ENCODE measurements at regions not wholly inside any gene's neighbourhood (a gene's known extent, or its start where the extent isn't known, plus 50 kb on each side); places are given as distances from the start of the nearest gene placed in this dataset.

DNA sequence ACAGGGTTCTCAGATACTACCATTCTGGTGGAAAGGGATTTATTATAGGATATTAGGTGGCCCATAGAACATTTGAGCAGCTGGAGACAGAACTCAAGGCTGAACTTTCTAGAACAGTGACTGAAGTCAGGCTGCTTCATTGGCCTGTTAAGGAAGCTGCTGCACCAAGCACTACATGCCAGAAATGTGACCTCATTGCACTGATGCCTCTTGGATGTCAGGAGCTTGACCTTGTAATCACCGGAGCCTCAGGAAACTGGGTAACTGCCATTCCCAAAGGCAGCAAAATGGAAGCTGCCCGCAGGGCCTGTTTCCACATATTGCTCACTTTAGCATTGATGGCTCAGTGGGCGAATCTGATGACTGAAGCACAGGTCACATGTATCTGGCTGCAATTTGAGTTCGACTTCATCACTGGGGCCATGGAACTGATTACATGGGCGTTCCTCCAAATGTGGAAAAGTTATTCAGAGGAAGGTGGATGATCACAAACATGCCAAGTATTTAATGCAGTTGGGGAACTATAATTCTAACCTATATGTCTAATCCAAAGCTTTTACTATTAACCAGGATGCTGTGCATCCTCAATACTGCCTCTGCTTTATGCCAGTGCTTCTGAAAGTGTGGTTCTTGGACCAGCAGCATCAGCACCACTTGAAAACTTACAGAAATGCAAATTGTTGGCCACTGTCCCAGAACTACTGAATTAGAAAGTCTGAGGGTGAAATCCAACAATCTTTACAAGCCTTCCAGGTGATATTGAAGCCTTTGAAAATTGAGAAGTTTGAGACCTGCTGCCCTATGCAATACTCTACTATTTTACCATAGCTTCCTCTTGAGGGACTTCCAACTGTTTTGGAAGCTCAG lies 337.2 kb upstream of the NAV3 start:
- no peak for DNase-seq
- no peak for ATAC-seq
- Mint-ChIP-seq H3K4me3 (no peak overlapping the region), H3K9me3 (no peaks in the 10 kb centered on the region), H3K4me1 (ENCODE audit: low read depth) (no peaks in the 10 kb centered on the region), H3K36me3 (ENCODE audit: insufficient read depth) (no peaks in the 10 kb centered on the region), H3K27me3 (ENCODE audit: low read depth) (no peaks in the 10 kb centered on the region)

DNA sequence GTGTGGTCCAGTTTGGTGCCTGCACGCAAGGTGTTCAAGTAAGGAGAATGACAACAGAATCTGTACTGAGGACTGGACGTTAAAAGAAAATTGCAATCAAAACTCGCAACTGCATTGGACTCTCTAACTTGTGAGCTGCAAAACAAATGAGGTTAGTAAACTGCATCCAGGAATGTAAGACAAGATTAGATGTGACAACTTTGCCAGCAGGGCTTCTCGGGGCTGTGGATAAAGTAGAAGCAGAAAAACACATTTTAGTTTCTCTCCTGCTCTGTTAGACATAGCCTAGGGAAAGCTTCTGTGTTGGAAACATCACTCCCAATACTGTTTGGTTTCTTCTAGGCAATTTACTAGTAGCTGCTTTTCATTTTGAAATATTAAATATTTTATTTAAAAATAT lies 338.2 kb upstream of the NAV3 start:
- DNase-seq (no peak), ATAC-seq (no peak)
- Mint-ChIP-seq H3K27me3 (ENCODE audit: low read depth) (no peaks in the 10 kb centered on the region), H3K9me3 (no peaks in the 10 kb centered on the region), H3K36me3 (ENCODE audit: insufficient read depth) (no peaks in the 10 kb centered on the region), H3K4me3 (no peak overlapping the region), H3K4me1 (ENCODE audit: low read depth) (no peaks in the 10 kb centered on the region)

DNA sequence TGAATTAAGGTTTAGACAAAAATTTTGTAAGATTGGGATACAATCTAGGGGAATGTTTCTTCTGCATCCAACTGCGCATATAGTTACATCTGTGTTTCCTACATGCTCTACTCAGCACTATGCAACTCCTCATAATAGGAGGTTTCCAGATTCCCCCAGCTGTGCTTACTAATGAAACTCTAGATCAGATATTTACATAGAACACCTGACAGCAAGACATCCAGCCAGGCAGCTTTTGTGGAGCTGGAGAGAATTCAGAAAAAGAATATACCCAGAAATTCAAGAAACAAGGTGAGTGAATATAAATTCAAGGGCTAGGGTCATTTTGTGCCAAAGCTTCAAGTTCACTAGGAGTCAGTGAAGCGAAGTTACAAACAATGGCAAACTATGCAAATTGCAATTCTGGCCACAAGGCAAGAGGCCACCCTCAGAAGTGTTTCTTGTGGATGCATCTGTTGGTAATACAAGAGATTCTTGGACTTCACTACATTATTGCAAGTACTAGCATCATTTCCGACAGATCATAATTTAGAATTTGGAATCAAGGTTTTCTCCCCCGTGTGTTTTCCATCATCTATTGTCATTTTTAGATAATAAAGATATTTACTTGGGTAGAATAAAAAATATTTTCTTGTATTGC lies 341.2 kb upstream of the NAV3 start:
- ATAC-seq = no peak
- Mint-ChIP-seq H3K4me3 (no peak overlapping the region), H3K9me3 (no peaks in the 10 kb centered on the region), H3K4me1 (ENCODE audit: low read depth) (no peaks in the 10 kb centered on the region), H3K36me3 (ENCODE audit: insufficient read depth) (no peaks in the 10 kb centered on the region), H3K27me3 (ENCODE audit: low read depth) (no peaks in the 10 kb centered on the region)
- DNase-seq = no peak

DNA sequence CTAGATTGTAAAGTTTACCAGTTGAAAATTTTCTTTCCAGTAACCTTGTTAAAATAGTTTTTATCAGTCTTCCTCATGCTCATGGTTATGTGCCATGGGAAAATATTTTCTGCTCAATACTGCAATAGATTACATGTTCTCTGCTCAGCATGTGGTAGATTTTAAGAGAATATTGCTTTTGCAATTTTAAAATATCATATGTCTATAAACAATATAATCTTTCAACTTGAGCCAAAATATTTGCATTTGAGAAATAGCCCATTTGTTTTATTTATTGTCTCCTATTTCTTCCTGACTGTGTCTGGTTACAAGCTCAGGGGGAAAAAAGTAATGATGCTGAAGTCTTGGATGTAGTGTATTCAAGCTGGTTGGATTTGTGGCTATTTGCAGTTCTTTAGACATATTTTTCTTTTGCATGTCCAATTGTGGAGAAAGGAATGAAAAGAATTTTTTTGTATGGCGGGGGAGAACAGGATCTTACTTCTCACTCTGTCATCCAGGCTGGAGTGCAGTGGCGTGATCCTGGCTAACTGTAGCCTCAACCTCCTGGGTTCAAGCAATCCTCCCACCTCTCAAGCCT lies 342.6 kb upstream of the NAV3 start:
- no peaks in the 10 kb centered on the region for H3K36me3 Mint-ChIP-seq (ENCODE audit: insufficient read depth)

DNA sequence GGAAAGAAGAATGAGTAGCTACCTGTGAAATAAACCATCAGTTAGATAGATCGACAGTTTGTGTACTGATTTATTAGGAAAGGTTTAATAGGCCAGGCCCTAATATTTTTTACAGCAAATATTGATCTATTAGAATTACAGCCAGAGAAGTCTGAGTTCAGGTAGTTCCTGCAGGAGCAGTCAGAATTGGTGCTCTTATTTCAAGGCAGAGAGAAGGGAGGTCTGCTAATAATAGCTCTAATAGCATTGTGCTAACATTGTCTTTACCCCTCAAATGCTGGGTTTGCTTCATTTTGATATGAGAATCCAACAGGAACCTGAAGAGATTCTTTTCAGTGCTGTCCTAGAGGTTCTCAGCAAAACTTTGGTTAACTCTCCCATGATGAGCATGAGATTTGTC lies 343.8 kb upstream of the NAV3 start:
- Mint-ChIP-seq H3K4me1 (ENCODE audit: low read depth) (no peaks in the 10 kb centered on the region), H3K36me3 (ENCODE audit: insufficient read depth) (no peaks in the 10 kb centered on the region), H3K27me3 (ENCODE audit: low read depth) (no peaks in the 10 kb centered on the region), H3K9me3 (peaks cover 3% of the 10 kb centered on the region), H3K4me3 (no peak overlapping the region)
- ATAC-seq = no peak
- DNase-seq = no peak

More for the DNA sequence above, 342.6 kb upstream of the NAV3 start:
- H3K4me1 Mint-ChIP-seq (ENCODE audit: low read depth) = no peaks in the 10 kb centered on the region
- ATAC-seq = no peak
- peaks cover 3% of the 10 kb centered on the region for H3K9me3 Mint-ChIP-seq
- no peaks in the 10 kb centered on the region for H3K27me3 Mint-ChIP-seq (ENCODE audit: low read depth)
- no peak for DNase-seq
- H3K4me3 Mint-ChIP-seq = no peak overlapping the region

DNA sequence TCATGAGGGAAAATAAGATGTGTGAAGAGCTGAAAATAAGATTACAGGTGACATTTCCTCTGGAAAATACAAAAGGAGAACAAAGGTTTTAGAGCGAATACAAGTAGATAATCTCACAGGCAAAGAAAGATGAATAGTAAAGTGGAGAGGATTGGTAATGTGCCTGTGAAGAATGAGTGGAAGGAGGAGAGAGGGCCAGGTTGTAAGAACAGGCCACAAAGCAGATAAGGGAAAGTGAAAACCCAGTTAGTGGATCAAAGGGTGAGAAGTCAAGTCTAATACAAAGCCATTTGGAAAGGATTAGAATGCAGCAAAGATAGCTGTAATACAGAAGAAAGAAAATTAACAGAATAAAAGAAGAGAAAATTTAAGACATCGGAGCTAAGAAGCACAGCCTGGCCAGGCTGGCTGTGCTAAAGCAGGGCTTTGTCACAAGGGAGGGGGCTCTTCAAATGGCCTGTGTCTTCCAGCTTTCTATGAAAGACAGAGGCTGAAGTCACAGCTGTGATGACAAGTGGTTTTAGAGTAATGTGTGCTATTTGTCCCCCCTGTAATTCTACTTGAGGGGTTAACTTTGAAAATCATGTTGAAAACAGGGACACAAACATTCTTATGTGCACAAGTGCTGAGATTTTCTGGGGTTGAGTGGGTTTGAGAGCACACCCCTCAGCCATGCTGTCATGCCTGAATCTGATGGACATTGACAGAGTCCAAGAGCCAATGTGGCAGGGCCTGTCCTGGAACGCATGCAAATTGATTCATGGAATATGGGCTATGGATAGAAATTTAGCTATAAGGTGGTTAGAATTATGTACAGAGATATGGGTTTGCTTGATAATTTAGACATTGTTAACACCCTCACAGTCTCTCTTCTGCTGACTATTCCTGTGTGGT lies 344.5 kb upstream of the NAV3 start:
- H3K27me3 Mint-ChIP-seq (ENCODE audit: low read depth) = no peaks in the 10 kb centered on the region
- no peak for DNase-seq
- no peaks in the 10 kb centered on the region for H3K4me1 Mint-ChIP-seq (ENCODE audit: low read depth)
- no peak overlapping the region for H3K4me3 Mint-ChIP-seq
- peaks cover 3% of the 10 kb centered on the region for H3K9me3 Mint-ChIP-seq
- H3K36me3 Mint-ChIP-seq (ENCODE audit: insufficient read depth) = no peaks in the 10 kb centered on the region
- ATAC-seq = no peak

DNA sequence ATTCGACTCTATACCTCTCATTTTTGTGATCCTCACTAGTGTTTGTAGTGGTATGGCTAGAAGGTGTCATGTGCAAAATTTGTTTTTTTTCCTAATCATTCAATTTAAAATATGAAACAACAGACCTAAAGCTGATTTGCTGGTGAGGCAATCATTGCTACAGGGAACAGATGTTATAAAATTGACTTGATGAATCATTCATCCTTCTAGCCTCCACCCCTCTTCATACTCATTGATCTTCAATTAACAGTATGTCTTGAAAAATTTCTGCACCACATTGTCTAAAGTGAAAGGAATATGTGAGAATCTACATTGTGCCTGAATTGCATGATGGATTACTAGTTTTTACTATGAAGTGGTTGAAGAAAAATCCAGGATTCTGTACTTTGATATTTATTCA lies 349.0 kb upstream of the NAV3 start:
- ATAC-seq = no peak
- Mint-ChIP-seq H3K4me1 (ENCODE audit: low read depth) (no peaks in the 10 kb centered on the region), H3K4me3 (no peak overlapping the region), H3K27me3 (ENCODE audit: low read depth) (no peaks in the 10 kb centered on the region), H3K36me3 (ENCODE audit: insufficient read depth) (no peaks in the 10 kb centered on the region), H3K9me3 (peaks cover 6% of the 10 kb centered on the region)
- DNase-seq = no peak

DNA sequence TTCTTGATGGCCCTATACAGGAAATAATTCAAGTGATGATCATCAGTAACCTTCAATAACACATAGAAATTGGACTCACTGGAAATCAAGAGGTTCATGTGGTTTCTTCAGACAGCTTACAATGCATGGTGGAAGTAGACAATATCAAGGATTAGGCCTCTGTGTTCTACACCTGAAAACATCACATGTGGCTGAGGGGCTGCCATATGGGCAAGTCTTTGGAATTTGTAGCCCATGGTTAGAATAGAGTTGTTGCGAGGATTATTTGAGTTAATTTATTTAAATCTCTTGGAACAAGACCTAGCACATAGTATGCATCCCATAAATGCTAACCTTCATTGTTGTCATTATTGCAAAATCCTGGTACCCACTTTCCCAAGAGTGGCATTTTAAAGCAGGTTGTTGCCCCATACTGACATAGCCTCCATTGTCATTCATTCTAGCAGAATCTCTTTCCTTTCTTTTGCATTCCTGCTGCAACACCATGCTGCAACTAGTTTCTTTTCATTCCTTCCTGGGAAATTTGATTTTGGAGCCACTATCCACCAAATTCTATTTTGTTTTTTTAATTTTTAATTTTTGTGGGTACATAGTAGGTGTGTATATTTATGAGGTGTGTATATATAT lies 352.7 kb upstream of the NAV3 start:
- ATAC-seq (no peak), DNase-seq (no peak)
- Mint-ChIP-seq H3K9me3 (peaks cover 8% of the 10 kb centered on the region), H3K36me3 (ENCODE audit: insufficient read depth) (no peaks in the 10 kb centered on the region), H3K4me1 (ENCODE audit: low read depth) (no peaks in the 10 kb centered on the region), H3K27me3 (ENCODE audit: low read depth) (no peaks in the 10 kb centered on the region), H3K4me3 (no peak overlapping the region)

DNA sequence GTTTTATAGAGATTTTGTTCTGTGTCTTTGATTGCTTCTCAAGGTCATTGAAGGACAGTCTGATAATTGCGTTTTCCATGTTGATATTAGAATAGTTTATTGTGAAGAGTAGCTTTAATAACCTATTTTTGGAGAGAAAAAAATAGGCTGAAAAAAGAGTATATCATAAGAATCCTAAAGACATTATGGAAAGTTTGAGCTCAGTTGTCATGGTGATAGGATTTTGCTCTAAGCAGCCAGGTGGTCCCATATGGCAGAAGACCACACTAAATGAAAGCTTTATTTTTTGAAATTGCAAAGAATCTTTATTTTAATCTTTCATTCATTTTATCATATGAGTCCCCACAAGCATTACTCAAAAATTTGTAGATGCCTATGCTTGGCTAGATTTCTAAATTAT lies 358.9 kb upstream of the NAV3 start:
- no peak for ATAC-seq
- Mint-ChIP-seq H3K4me1 (ENCODE audit: low read depth) (no peaks in the 10 kb centered on the region), H3K4me3 (no peak overlapping the region), H3K27me3 (ENCODE audit: low read depth) (no peaks in the 10 kb centered on the region), H3K36me3 (ENCODE audit: insufficient read depth) (no peaks in the 10 kb centered on the region), H3K9me3 (peaks cover 5% of the 10 kb centered on the region)
- no peak for DNase-seq

DNA sequence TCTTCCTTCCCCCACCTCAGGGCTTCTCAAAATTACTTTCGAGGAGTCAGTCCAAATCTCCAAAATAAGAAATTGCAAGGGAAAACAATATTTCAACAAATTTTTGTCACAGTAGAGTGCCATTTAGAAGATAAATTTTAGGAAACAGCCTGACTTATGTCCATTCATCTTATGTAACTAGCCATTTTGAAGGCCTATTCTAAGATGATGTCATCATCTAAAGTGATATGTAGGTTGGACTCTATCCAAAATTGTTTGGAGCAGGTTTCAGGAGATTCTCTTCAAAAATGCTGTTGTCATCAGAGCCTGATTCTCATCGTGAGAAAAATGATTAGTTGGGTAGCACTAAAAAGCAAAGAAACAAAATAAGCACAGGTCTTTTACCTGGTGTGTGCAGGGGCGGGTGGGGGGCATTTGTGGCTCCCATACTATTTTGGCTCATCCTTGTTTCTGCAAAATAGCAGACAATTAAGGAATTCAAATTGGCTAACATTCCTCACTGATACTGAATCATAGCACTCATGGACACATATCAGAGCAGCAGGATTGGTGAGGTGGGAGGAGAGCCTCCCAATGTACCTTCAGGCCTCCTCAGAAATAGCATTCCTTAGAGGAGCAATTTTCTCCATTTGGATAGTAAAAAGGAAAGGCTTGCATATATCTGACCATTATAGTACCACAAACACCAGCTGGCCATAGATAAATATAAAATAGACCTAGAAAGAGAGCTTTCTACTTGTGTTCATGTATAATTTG lies 360.9 kb upstream of the NAV3 start:
- H3K4me3 Mint-ChIP-seq = no peak overlapping the region
- H3K27me3 Mint-ChIP-seq (ENCODE audit: low read depth) = no peaks in the 10 kb centered on the region
- peaks cover 3% of the 10 kb centered on the region for H3K9me3 Mint-ChIP-seq
- DNase-seq = no peak
- no peaks in the 10 kb centered on the region for H3K36me3 Mint-ChIP-seq (ENCODE audit: insufficient read depth)
- no peaks in the 10 kb centered on the region for H3K4me1 Mint-ChIP-seq (ENCODE audit: low read depth)
- ATAC-seq = no peak

DNA sequence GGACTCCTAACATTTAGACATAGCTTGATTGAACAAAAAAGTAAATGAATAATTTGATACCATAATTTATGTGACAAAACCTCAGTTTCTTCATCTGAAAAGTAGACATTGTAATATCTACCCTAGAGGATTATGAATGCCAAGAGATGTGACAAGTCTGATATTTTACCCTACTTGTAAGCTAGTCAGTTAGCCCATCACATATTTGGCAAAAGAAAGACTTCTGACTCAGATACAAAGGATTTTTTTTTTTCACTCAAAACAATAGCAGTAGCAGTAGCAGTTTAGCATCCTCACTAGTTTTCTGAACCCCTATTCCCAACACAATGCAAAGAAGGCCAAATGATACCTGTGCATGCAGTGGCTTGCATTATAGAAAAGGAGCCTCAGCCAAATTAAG lies 377.3 kb upstream of the E2F7 start:
- Mint-ChIP-seq H3K4me1 (ENCODE audit: low read depth) (no peaks in the 10 kb centered on the region), H3K4me3 (no peak overlapping the region), H3K9me3 (peaks cover 4% of the 10 kb centered on the region), H3K36me3 (ENCODE audit: insufficient read depth) (no peaks in the 10 kb centered on the region), H3K27me3 (ENCODE audit: low read depth) (no peaks in the 10 kb centered on the region)
- ATAC-seq (no peak), DNase-seq (no peak)

DNA sequence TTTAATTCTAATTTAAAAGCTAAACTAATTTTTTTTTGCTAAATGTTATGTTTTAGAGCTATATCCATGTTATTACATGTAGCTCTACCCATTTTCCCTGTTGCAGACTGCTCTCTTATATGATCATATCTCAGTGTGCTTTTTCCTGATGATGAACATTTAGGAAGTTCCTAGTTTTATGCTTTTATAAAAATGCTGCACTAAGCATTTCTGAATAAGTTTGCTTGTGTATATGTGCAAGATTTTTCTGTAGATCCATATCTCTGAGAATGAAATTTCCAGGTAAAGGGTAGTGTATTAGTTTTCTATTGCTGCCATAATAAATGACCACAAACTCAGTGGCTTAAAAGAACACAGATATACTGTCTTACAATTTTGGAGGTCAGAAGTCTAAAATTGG lies 374.4 kb upstream of the E2F7 start:
- no peak for DNase-seq
- H3K4me1 Mint-ChIP-seq (ENCODE audit: low read depth) = no peaks in the 10 kb centered on the region
- H3K27me3 Mint-ChIP-seq (ENCODE audit: low read depth) = no peaks in the 10 kb centered on the region
- H3K4me3 Mint-ChIP-seq = no peak overlapping the region
- ATAC-seq = no peak
- H3K9me3 Mint-ChIP-seq = peaks cover 4% of the 10 kb centered on the region
- no peaks in the 10 kb centered on the region for H3K36me3 Mint-ChIP-seq (ENCODE audit: insufficient read depth)

DNA sequence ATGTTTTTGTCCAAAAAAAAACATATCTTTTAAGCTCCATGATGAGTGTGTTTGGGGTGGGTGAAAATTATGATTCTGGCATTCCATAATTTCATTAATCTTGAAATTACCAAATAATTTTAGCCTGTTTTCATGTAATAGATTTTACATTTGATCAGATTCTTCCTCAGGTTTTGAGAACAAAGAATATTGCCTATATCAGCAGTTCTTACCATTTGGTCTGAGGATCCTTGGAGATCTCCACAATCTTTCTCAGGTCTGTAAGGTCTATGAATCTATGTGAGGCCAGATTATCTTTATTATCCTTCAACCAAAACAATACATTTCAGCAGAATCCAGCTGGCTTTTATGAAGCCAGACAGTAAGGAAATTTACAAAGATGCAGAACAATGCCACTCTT lies 373.3 kb upstream of the E2F7 start:
- no peaks in the 10 kb centered on the region for H3K9me3 Mint-ChIP-seq
- H3K4me3 Mint-ChIP-seq = no peak overlapping the region
- no peaks in the 10 kb centered on the region for H3K4me1 Mint-ChIP-seq (ENCODE audit: low read depth)
- DNase-seq (no peak), ATAC-seq (no peak)
- no peaks in the 10 kb centered on the region for H3K27me3 Mint-ChIP-seq (ENCODE audit: low read depth)
- no peaks in the 10 kb centered on the region for H3K36me3 Mint-ChIP-seq (ENCODE audit: insufficient read depth)
